ENCODE measurements at regions not wholly inside any gene's neighbourhood (a gene's known extent, or its start where the extent isn't known, plus 50 kb on each side); places are given as distances from the start of the nearest gene placed in this dataset.

DNA sequence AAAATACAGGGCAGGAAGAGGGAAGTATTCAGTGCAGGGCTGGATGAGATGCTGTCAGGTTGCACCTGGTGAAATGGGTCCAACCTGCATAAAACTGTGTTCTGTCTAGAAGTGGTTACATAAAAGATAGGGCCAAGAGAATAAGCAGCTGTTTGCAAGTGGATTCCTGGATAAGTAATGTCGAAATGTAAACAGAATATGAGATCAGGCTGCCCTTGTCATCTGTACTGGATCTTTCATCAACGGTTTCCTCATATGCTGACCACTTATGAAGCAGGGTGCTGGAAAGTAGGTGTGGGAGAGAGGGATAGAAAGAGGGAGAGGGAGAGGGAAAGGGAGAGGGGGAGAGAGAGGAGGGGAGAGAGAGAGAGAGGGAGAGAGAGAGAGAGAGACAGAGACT, 349.8 kb upstream of the CPEB2 start:
- Histone ChIP-seq H3K4me2 (ENCODE audit: insufficient read depth, insufficient read length, low read length) (no peak overlapping the region), H2AK5ac (ENCODE audit: insufficient read length, low read length) (no peak overlapping the region), H2BK15ac (ENCODE audit: low read depth, low read length) (no peak overlapping the region), H3K4ac (ENCODE audit: low read depth, low read length) (no peak overlapping the region), H3K23ac (ENCODE audit: insufficient read length, low read depth, low read length) (no peak overlapping the region), H3K4me1 (ENCODE audit: insufficient read depth, low read length) (no peaks in the 10 kb centered on the region), H2BK20ac (ENCODE audit: low read depth, low read length, poor library complexity, severe bottlenecking) (no peak overlapping the region), H3T11ph (ENCODE audit: low read length) (no peak overlapping the region), H4K91ac (ENCODE audit: insufficient read length, low read depth, low read length) (no peak overlapping the region), H2BK5ac (ENCODE audit: insufficient read length, low read length) (no peak overlapping the region), H2BK120ac (ENCODE audit: low read depth, low read length, poor library complexity, severe bottlenecking) (no peak overlapping the region), H2BK12ac (ENCODE audit: insufficient read length, low read depth, low read length) (no peak overlapping the region), H4K8ac (replicated peaks; ENCODE audit: insufficient read length, low read depth, low read length) (no peak overlapping the region), H4K5ac (ENCODE audit: insufficient read length, low read depth, low read length) (no peak overlapping the region), H3K18ac (ENCODE audit: insufficient read length, low read depth, low read length) (no peak overlapping the region), H3K79me1 (ENCODE audit: insufficient read depth, low read depth, low read length, poor library complexity, severe bottlenecking) (no peaks in the 10 kb centered on the region), H3K27me3 (ENCODE audit: insufficient read depth, low read length) (no peaks in the 10 kb centered on the region), H3K9ac (ENCODE audit: extremely low read depth, insufficient read length, low read length) (no peak overlapping the region), H3K9me3 (ENCODE audit: control insufficient read depth, low read depth, low read length) (no peaks in the 10 kb centered on the region), H3K56ac (ENCODE audit: insufficient read length, low read depth, low read length) (no peak overlapping the region), H2AFZ (ENCODE audit: low read length) (no peak overlapping the region), H3K23me2 (ENCODE audit: insufficient read length, low read depth, low read length, poor library complexity, severe bottlenecking) (no peaks in the 10 kb centered on the region), H3K79me2 (ENCODE audit: insufficient read depth, low read length) (no peaks in the 10 kb centered on the region), H4K20me1 (ENCODE audit: control insufficient read depth, insufficient read depth, insufficient read length) (no peaks in the 10 kb centered on the region), H3K27ac (ENCODE audit: insufficient read length, low read depth, low read length) (no peak overlapping the region), H3K14ac (ENCODE audit: insufficient read depth, low read length) (no peak overlapping the region)
- no peak overlapping the region for H3K4me3 Mint-ChIP-seq
- no peak for DNase-seq
- no CpG with 5 or more reads among the region's 2 CpGs for WGBS (ENCODE audit: extremely low coverage, insufficient read length, low lambda C conversion rate)
- H3K9me3 Mint-ChIP-seq: peaks cover 0 to 3% of the 10 kb centered on the region in 2 experiments; a peak in 2 of 5 replicates
- no peak overlapping the region for H3K27ac Mint-ChIP-seq
- H3K36me3 Mint-ChIP-seq (ENCODE audit: insufficient read depth in 1 of 3, low read depth in 3 of 3): peaks cover 0 to 5% (median 0%) of the 10 kb centered on the region in 3 experiments; a peak in 3 of 7 replicates
- H3K4me1 Mint-ChIP-seq: no peaks in the 10 kb centered on the region
- H3K27me3 Mint-ChIP-seq (ENCODE audit: low read depth): no peaks in the 10 kb centered on the region; the same call in 1 of the 2 replicates
- TF ChIP-seq CTCF (conservative IDR thresholded peaks at IDR 0.05): no peak

Measured in H9 (cell line).